22Rv1 (cell line): ENCODE measurements at regions not wholly inside any gene's neighbourhood (a gene's known extent, or its start where the extent isn't known, plus 50 kb on each side); places are given as distances from the start of the nearest gene placed in this dataset.

Experiments
- CTCF ChIP-seq: fragments of 450-650 bp; IDR thresholded peaks from 2 replicates; pipeline ENCODE4 v1.5.1; 2017; ENCODE audit warnings: mild to moderate bottlenecking
- ZFX ChIP-seq: fragments of 450-650 bp; IDR thresholded peaks from 2 replicates; pipeline ENCODE4 v1.6.1; 2017; ENCODE audit warnings: antibody characterized with exemption, borderline replicate concordance

GRCh38 chr11:127902382-127902781, 685.0 kb downstream of the ETS1 start:
- TF ChIP-seq CTCF (no peak), ZFX (no peak)
